ENCODE measurements at regions not wholly inside any gene's neighbourhood (a gene's known extent, or its start where the extent isn't known, plus 50 kb on each side); places are given as distances from the start of the nearest gene placed in this dataset.
"Not testable (repeated sequence)": the region's sequence is repeated elsewhere in the genome, so short reads cannot be mapped to it uniquely, and the experiment has no call there.

- ChIA-PET CTCF (no interaction called here), POLR2A (no interaction called here)
- Histone ChIP-seq H3K27me3 (replicated peaks in 1 of 4; ENCODE audit: control extremely low read depth in 1 of 4, control insufficient read depth in 3 of 4, insufficient read depth in 4 of 4, low read length in 3 of 4) (peaks cover 0 to 4% (median 0%) of the 10 kb centered on the region in 4 experiments), H3K4me1 (ENCODE audit: control insufficient read depth in 2 of 2, insufficient read depth in 2 of 2, low read length in 2 of 2) (no peaks in the 10 kb centered on the region), H4K20me1 (ENCODE audit: control insufficient read depth, insufficient read depth, low read length, poor library complexity, severe bottlenecking) (no peaks in the 10 kb centered on the region), H3K4me3 (ENCODE audit: control extremely low read depth in 1 of 5, extremely low read depth in 1 of 5, insufficient read depth in 1 of 5, low read depth in 2 of 5, low read length in 4 of 5) (no peak overlapping the region), H3K9ac (ENCODE audit: low read length) (no peak overlapping the region), H3K4me2 (replicated peaks; ENCODE audit: low read depth, low read length, poor library complexity, severe bottlenecking) (no peak overlapping the region), H3K27ac (ENCODE audit: low read length in 2 of 2) (no peak overlapping the region), H3K9me3 (ENCODE audit: control extremely low read depth in 1 of 3, control insufficient read depth in 2 of 3, insufficient read depth in 1 of 3, low read length in 2 of 3) (no peaks in the 10 kb centered on the region), H3K79me2 (ENCODE audit: control insufficient read depth, insufficient read depth, low read length) (no peaks in the 10 kb centered on the region), H2AFZ (ENCODE audit: insufficient read depth, low read depth, low read length, poor library complexity, severe bottlenecking) (no peak overlapping the region), H3K36me3 (replicated peaks in 1 of 2; ENCODE audit: control extremely low read depth in 1 of 2, control insufficient read depth in 1 of 2, extremely low read depth in 1 of 2, insufficient read depth in 2 of 2, low read length in 1 of 2) (no peaks in the 10 kb centered on the region)
- Mint-ChIP-seq H3K9me3 (ENCODE audit: insufficient read depth) (peaks cover 3% of the 10 kb centered on the region), H3K27ac (no peak overlapping the region), H3K27me3 (peaks cover 3% of the 10 kb centered on the region), H3K4me1 (no peaks in the 10 kb centered on the region), H3K4me3 (no peak overlapping the region)
- WGBS (ENCODE audit: insufficient coverage) = 71% methylated on average over 2 of the region's 3 CpGs
- DNase-seq = no peak
- ATAC-seq (ENCODE audit: low read depth) = no peak
- TF ChIP-seq CTCF (IDR thresholded peaks at IDR 0.05) (no peak), EZH2 (IDR thresholded peaks at IDR 0.05; ENCODE audit: borderline replicate concordance, insufficient read depth, low read depth, low read length, poor library complexity, severe bottlenecking) (no peak)
- intact Hi-C loops (cut with micrococcal nuclease) = no loop called here
Observed at GRCh38 chr6:125639466-125640020, 109.9 kb upstream of the HEY2 start.

GRCh38 chr6:125640441-125641150 is 108.8 kb upstream of the HEY2 start:
- TF ChIP-seq CTCF (IDR thresholded peaks at IDR 0.05) = no peak
- no peak for TF ChIP-seq EZH2 (IDR thresholded peaks at IDR 0.05; ENCODE audit: borderline replicate concordance, insufficient read depth, low read depth, low read length, poor library complexity, severe bottlenecking)
- 97% methylated on average over 4 of the region's 5 CpGs for WGBS (ENCODE audit: insufficient coverage)
- Mint-ChIP-seq H3K4me1 (no peaks in the 10 kb centered on the region), H3K27ac (no peak overlapping the region), H3K9me3 (ENCODE audit: insufficient read depth) (peaks cover 3% of the 10 kb centered on the region), H3K27me3 (peaks cover 3% of the 10 kb centered on the region), H3K4me3 (no peak overlapping the region)
- intact Hi-C loops (cut with micrococcal nuclease) = no loop called here
- DNase-seq = no peak
- H3K27me3 ChIP-seq (replicated peaks in 1 of 4; ENCODE audit: control extremely low read depth in 1 of 4, control insufficient read depth in 3 of 4, insufficient read depth in 4 of 4, low read length in 3 of 4) = peaks cover 0 to 4% (median 0%) of the 10 kb centered on the region in 4 experiments
- no peak overlapping the region for H3K4me3 ChIP-seq (ENCODE audit: control extremely low read depth in 1 of 5, extremely low read depth in 1 of 5, insufficient read depth in 1 of 5, low read depth in 2 of 5, low read length in 4 of 5)
- no peaks in the 10 kb centered on the region for H3K36me3 ChIP-seq (replicated peaks in 1 of 2; ENCODE audit: control extremely low read depth in 1 of 2, control insufficient read depth in 1 of 2, extremely low read depth in 1 of 2, insufficient read depth in 2 of 2, low read length in 1 of 2)
- H2AFZ ChIP-seq (ENCODE audit: insufficient read depth, low read depth, low read length, poor library complexity, severe bottlenecking) = no peak overlapping the region
- ChIA-PET CTCF (no interaction called here), POLR2A (no interaction called here)
- H3K9ac ChIP-seq (ENCODE audit: low read length) = no peak overlapping the region
- ATAC-seq (ENCODE audit: low read depth) = no peak
- H3K27ac ChIP-seq (ENCODE audit: low read length in 2 of 2) = no peak overlapping the region
- H3K4me2 ChIP-seq (replicated peaks; ENCODE audit: low read depth, low read length, poor library complexity, severe bottlenecking) = no peak overlapping the region
- H3K9me3 ChIP-seq (ENCODE audit: control extremely low read depth in 1 of 3, control insufficient read depth in 2 of 3, insufficient read depth in 1 of 3, low read length in 2 of 3) = no peaks in the 10 kb centered on the region
- H3K4me1 ChIP-seq (ENCODE audit: control insufficient read depth in 2 of 2, insufficient read depth in 2 of 2, low read length in 2 of 2) = no peaks in the 10 kb centered on the region
- H3K79me2 ChIP-seq (ENCODE audit: control insufficient read depth, insufficient read depth, low read length) = no peaks in the 10 kb centered on the region
- H4K20me1 ChIP-seq (ENCODE audit: control insufficient read depth, insufficient read depth, low read length, poor library complexity, severe bottlenecking) = no peaks in the 10 kb centered on the region

GRCh38 chr6:125643967-125644661 is 105.3 kb upstream of the HEY2 start:
- CTCF ChIA-PET; H3K36me3 ChIP-seq (replicated peaks in 1 of 2; ENCODE audit: control extremely low read depth in 1 of 2, control insufficient read depth in 1 of 2, extremely low read depth in 1 of 2, insufficient read depth in 2 of 2, low read length in 1 of 2): not testable (repeated sequence)

More at GRCh38 chr6:125643967-125644661, 105.3 kb upstream of the HEY2 start:
- H3K27ac Mint-ChIP-seq; H3K4me3 Mint-ChIP-seq; H3K9me3 Mint-ChIP-seq (ENCODE audit: insufficient read depth); ATAC-seq (ENCODE audit: low read depth); H3K4me1 ChIP-seq (ENCODE audit: control insufficient read depth in 2 of 2, insufficient read depth in 2 of 2, low read length in 2 of 2); H3K4me1 Mint-ChIP-seq; DNase-seq; H2AFZ ChIP-seq (ENCODE audit: insufficient read depth, low read depth, low read length, poor library complexity, severe bottlenecking); H3K27ac ChIP-seq (ENCODE audit: low read length in 2 of 2); H3K9me3 ChIP-seq (ENCODE audit: control extremely low read depth in 1 of 3, control insufficient read depth in 2 of 3, insufficient read depth in 1 of 3, low read length in 2 of 3); H3K27me3 ChIP-seq (replicated peaks in 1 of 4; ENCODE audit: control extremely low read depth in 1 of 4, control insufficient read depth in 3 of 4, insufficient read depth in 4 of 4, low read length in 3 of 4); H3K4me3 ChIP-seq (ENCODE audit: control extremely low read depth in 1 of 5, extremely low read depth in 1 of 5, insufficient read depth in 1 of 5, low read depth in 2 of 5, low read length in 4 of 5); POLR2A ChIA-PET; H3K27me3 Mint-ChIP-seq; H3K4me2 ChIP-seq (replicated peaks; ENCODE audit: low read depth, low read length, poor library complexity, severe bottlenecking); H3K9ac ChIP-seq (ENCODE audit: low read length); intact Hi-C loops (cut with micrococcal nuclease); H4K20me1 ChIP-seq (ENCODE audit: control insufficient read depth, insufficient read depth, low read length, poor library complexity, severe bottlenecking); H3K79me2 ChIP-seq (ENCODE audit: control insufficient read depth, insufficient read depth, low read length): not testable (repeated sequence)
- WGBS (ENCODE audit: insufficient coverage) = 95% methylated on average over 25 of the region's 27 CpGs
